ENCODE measurements at regions not wholly inside any gene's neighbourhood (a gene's known extent, or its start where the extent isn't known, plus 50 kb on each side); places are given as distances from the start of the nearest gene placed in this dataset.

GRCh38 chr11:113634940-113635575 lies 71.0 kb downstream of the TMPRSS5 start:
- POLR2A ChIA-PET: no interaction called here
- H3K27me3 Mint-ChIP-seq: peaks cover 20% of the 10 kb centered on the region
- no peaks in the 10 kb centered on the region for H3K36me3 Mint-ChIP-seq (ENCODE audit: low read depth)
- H3K4me3 Mint-ChIP-seq: no peak overlapping the region
- DNase-seq: no peak
- H3K4me1 Mint-ChIP-seq: no peaks in the 10 kb centered on the region
- H3K9me3 Mint-ChIP-seq: no peaks in the 10 kb centered on the region
- H3K27ac Mint-ChIP-seq: no peak overlapping the region
- CTCF ChIA-PET: no interaction called here

- no peak overlapping the region for H3K4me3 Mint-ChIP-seq
- ChIA-PET POLR2A (no interaction called here), CTCF (interaction anchor here (0.5 kb wide), 1 partner anchor 85 kb away, joined by 3 read pairs; no protein-coding TSS in a partner anchor)
- DNase-seq: no peak
- H3K27me3 Mint-ChIP-seq: peaks cover 20% of the 10 kb centered on the region
- no peak overlapping the region for H3K27ac Mint-ChIP-seq
- no peaks in the 10 kb centered on the region for H3K9me3 Mint-ChIP-seq
- H3K4me1 Mint-ChIP-seq: no peaks in the 10 kb centered on the region
- H3K36me3 Mint-ChIP-seq (ENCODE audit: low read depth): no peaks in the 10 kb centered on the region
Observed at GRCh38 chr11:113632981-113633380, 73.1 kb downstream of the TMPRSS5 start.

- no peak overlapping the region for H3K4me3 Mint-ChIP-seq
- ChIA-PET CTCF (no interaction called here), POLR2A (no interaction called here)
- peaks cover 28% of the 10 kb centered on the region for H3K27me3 Mint-ChIP-seq
- no peak for DNase-seq
- no peaks in the 10 kb centered on the region for H3K4me1 Mint-ChIP-seq
- H3K9me3 Mint-ChIP-seq: no peaks in the 10 kb centered on the region
- H3K27ac Mint-ChIP-seq: no peak overlapping the region
- no peaks in the 10 kb centered on the region for H3K36me3 Mint-ChIP-seq (ENCODE audit: low read depth)
Observed at GRCh38 chr11:113629562-113629961, 76.5 kb downstream of the TMPRSS5 start.

- no peak overlapping the region for H3K27ac Mint-ChIP-seq
- H3K36me3 Mint-ChIP-seq (ENCODE audit: low read depth): no peaks in the 10 kb centered on the region
- no peaks in the 10 kb centered on the region for H3K4me1 Mint-ChIP-seq
- H3K9me3 Mint-ChIP-seq: no peaks in the 10 kb centered on the region
- no peak overlapping the region for H3K4me3 Mint-ChIP-seq
- H3K27me3 Mint-ChIP-seq: peaks cover 30% of the 10 kb centered on the region
- POLR2A ChIA-PET: no interaction called here
- CTCF ChIA-PET: no interaction called here
- no peak for DNase-seq
Observed at GRCh38 chr11:113628912-113629311, 77.2 kb downstream of the TMPRSS5 start.

- CTCF ChIA-PET: no interaction called here
- no peak for DNase-seq
- POLR2A ChIA-PET: no interaction called here
- no peak overlapping the region for H3K4me3 Mint-ChIP-seq
- H3K27ac Mint-ChIP-seq: no peak overlapping the region
- H3K4me1 Mint-ChIP-seq: no peaks in the 10 kb centered on the region
- H3K36me3 Mint-ChIP-seq (ENCODE audit: low read depth): no peaks in the 10 kb centered on the region
- peaks cover 2% of the 10 kb centered on the region for H3K9me3 Mint-ChIP-seq
- peaks cover 39% of the 10 kb centered on the region for H3K27me3 Mint-ChIP-seq
Observed at GRCh38 chr11:113627946-113628345, 78.2 kb downstream of the TMPRSS5 start.

- ChIA-PET CTCF (no interaction called here), POLR2A (no interaction called here)
- H3K27ac Mint-ChIP-seq: no peak overlapping the region
- DNase-seq: no peak
- no peak overlapping the region for H3K4me3 Mint-ChIP-seq
- H3K9me3 Mint-ChIP-seq: peaks cover 2% of the 10 kb centered on the region
- H3K4me1 Mint-ChIP-seq: no peaks in the 10 kb centered on the region
- peaks cover 41% of the 10 kb centered on the region for H3K27me3 Mint-ChIP-seq
- no peaks in the 10 kb centered on the region for H3K36me3 Mint-ChIP-seq (ENCODE audit: low read depth)
Observed at GRCh38 chr11:113627297-113627696, 78.8 kb downstream of the TMPRSS5 start.

GRCh38 chr11:113626736-113627135 lies 79.4 kb downstream of the TMPRSS5 start:
- peaks cover 2% of the 10 kb centered on the region for H3K9me3 Mint-ChIP-seq
- POLR2A ChIA-PET: no interaction called here
- H3K4me3 Mint-ChIP-seq: no peak overlapping the region
- H3K27ac Mint-ChIP-seq: no peak overlapping the region
- no peaks in the 10 kb centered on the region for H3K4me1 Mint-ChIP-seq
- CTCF ChIA-PET: no interaction called here
- H3K36me3 Mint-ChIP-seq (ENCODE audit: low read depth): no peaks in the 10 kb centered on the region
- no peak for DNase-seq
- peaks cover 44% of the 10 kb centered on the region for H3K27me3 Mint-ChIP-seq

- no peak overlapping the region for H3K27ac Mint-ChIP-seq
- H3K4me1 Mint-ChIP-seq: no peaks in the 10 kb centered on the region
- H3K27me3 Mint-ChIP-seq: peaks cover 38% of the 10 kb centered on the region
- peaks cover 11% of the 10 kb centered on the region for H3K9me3 Mint-ChIP-seq
- H3K36me3 Mint-ChIP-seq (ENCODE audit: low read depth): no peaks in the 10 kb centered on the region
- CTCF ChIA-PET: no interaction called here
- DNase-seq: no peak
- H3K4me3 Mint-ChIP-seq: no peak overlapping the region
- POLR2A ChIA-PET: no interaction called here
Observed at GRCh38 chr11:113623114-113623513, 83.0 kb downstream of the TMPRSS5 start.

- no peak for DNase-seq
- H3K4me1 Mint-ChIP-seq: peaks cover 2% of the 10 kb centered on the region
- peaks cover 41% of the 10 kb centered on the region for H3K27me3 Mint-ChIP-seq
- no peaks in the 10 kb centered on the region for H3K36me3 Mint-ChIP-seq (ENCODE audit: low read depth)
- peaks cover 10% of the 10 kb centered on the region for H3K9me3 Mint-ChIP-seq
- H3K4me3 Mint-ChIP-seq: no peak overlapping the region
- no peak overlapping the region for H3K27ac Mint-ChIP-seq
- ChIA-PET CTCF (no interaction called here), POLR2A (no interaction called here)
Observed at GRCh38 chr11:113618360-113618759, 87.7 kb downstream of the TMPRSS5 start.

GRCh38 chr11:113615773-113616172 lies 90.3 kb downstream of the TMPRSS5 start:
- Mint-ChIP-seq H3K4me3 (no peak overlapping the region), H3K27me3 (peaks cover 33% of the 10 kb centered on the region), H3K4me1 (peaks cover 2% of the 10 kb centered on the region), H3K36me3 (ENCODE audit: low read depth) (no peaks in the 10 kb centered on the region), H3K27ac (no peak overlapping the region), H3K9me3 (peaks cover 7% of the 10 kb centered on the region)
- POLR2A ChIA-PET: no interaction called here
- DNase-seq: no peak
- CTCF ChIA-PET: no interaction called here

GRCh38 chr11:113615098-113615497 lies 91.0 kb downstream of the TMPRSS5 start:
- ChIA-PET CTCF (no interaction called here), POLR2A (no interaction called here)
- DNase-seq: no peak
- Mint-ChIP-seq H3K36me3 (ENCODE audit: low read depth) (no peaks in the 10 kb centered on the region), H3K9me3 (peaks cover 7% of the 10 kb centered on the region), H3K27ac (no peak overlapping the region), H3K4me3 (no peak overlapping the region), H3K27me3 (peaks cover 33% of the 10 kb centered on the region), H3K4me1 (peaks cover 2% of the 10 kb centered on the region)

- Mint-ChIP-seq H3K4me3 (no peak overlapping the region), H3K27me3 (peaks cover 27% of the 10 kb centered on the region), H3K9me3 (peaks cover 2% of the 10 kb centered on the region), H3K4me1 (peaks cover 2% of the 10 kb centered on the region), H3K27ac (no peak overlapping the region), H3K36me3 (ENCODE audit: low read depth) (no peaks in the 10 kb centered on the region)
- no peak for DNase-seq
- CTCF ChIA-PET: interaction anchor here (0.8 kb wide), 1 partner anchor 25 kb away, joined by 3 read pairs; no protein-coding TSS in a partner anchor
- POLR2A ChIA-PET: no interaction called here
Observed at GRCh38 chr11:113614097-113614496, 92.0 kb downstream of the TMPRSS5 start.

- Mint-ChIP-seq H3K27ac (no peak overlapping the region), H3K27me3 (peaks cover 24% of the 10 kb centered on the region), H3K36me3 (ENCODE audit: low read depth) (no peaks in the 10 kb centered on the region), H3K9me3 (no peaks in the 10 kb centered on the region), H3K4me3 (no peak overlapping the region), H3K4me1 (peaks cover 2% of the 10 kb centered on the region)
- DNase-seq: no peak
- POLR2A ChIA-PET: no interaction called here
- CTCF ChIA-PET: interaction anchor here (0.5 to 0.8 kb wide), 2 partner anchors 25 to 1038 kb away, joined by 3 read pairs; no protein-coding TSS in a partner anchor
Observed at GRCh38 chr11:113613619-113614018, 92.5 kb downstream of the TMPRSS5 start.

- peaks cover 52% of the 10 kb centered on the region for H3K27me3 Mint-ChIP-seq
- DNase-seq: no peak
- no peaks in the 10 kb centered on the region for H3K36me3 Mint-ChIP-seq (ENCODE audit: low read depth)
- peaks cover 9% of the 10 kb centered on the region for H3K9me3 Mint-ChIP-seq
- no peak overlapping the region for H3K27ac Mint-ChIP-seq
- ChIA-PET POLR2A (no interaction called here), CTCF (no interaction called here)
- no peaks in the 10 kb centered on the region for H3K4me1 Mint-ChIP-seq
- no peak overlapping the region for H3K4me3 Mint-ChIP-seq
Observed at GRCh38 chr11:113604186-113604585, 101.9 kb downstream of the TMPRSS5 start.

Data from activated CD4-positive, alpha-beta memory T cell treated with anti-CD3 and anti-CD28 coated beads, Interleukin-2, amount 10 ng/mL, durations not matched to agents 7 days and 5 days (primary cell).